GM21576 (cell line): ENCODE measurements at regions not wholly inside any gene's neighbourhood (a gene's known extent, or its start where the extent isn't known, plus 50 kb on each side); places are given as distances from the start of the nearest gene placed in this dataset.
A peak's percentile ranks its signal among the peaks of the same experiment; 100 is the strongest.

Experiments
- ATAC-seq: cut with Tn5 transposase; IDR thresholded peaks from one replicate; pipeline ENCODE4 v1.9.1; 2021; ENCODE audit warnings: mild to moderate bottlenecking, moderate library complexity; ENCODE audit not compliant: unreplicated experiment

GRCh38 chr1:68950036-68950435 is 453.2 kb upstream of the DEPDC1 start:
- no peak for ATAC-seq

- ATAC-seq: no peak
These were observed 456.4 kb upstream of the DEPDC1 start for GRCh38 chr1:68953311-68953710.

- no peak for ATAC-seq
These were observed 458.0 kb upstream of the DEPDC1 start for GRCh38 chr1:68954841-68955240.

DNA sequence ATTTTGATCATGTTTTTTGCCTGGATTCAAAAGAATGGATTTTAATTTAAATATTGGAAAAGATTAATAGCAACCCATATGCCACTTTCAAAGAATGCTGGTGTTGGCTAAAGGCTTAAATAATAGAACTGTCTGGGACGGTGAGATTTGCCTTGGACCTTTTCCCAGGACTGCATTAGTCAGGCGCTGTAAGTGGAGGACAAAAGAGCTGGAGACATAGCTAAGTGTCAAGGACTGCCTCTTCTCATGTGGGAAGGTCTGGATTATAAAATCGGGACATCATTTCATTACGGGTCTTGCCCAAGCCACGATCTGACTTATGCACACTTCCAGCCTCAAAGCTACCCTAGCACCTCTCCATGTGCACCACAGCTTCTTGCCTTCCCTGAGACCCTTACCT is 458.5 kb upstream of the DEPDC1 start:
- ATAC-seq: no peak

GRCh38 chr1:68958958-68959357 is 462.1 kb upstream of the DEPDC1 start:
- ATAC-seq: no peak

DNA sequence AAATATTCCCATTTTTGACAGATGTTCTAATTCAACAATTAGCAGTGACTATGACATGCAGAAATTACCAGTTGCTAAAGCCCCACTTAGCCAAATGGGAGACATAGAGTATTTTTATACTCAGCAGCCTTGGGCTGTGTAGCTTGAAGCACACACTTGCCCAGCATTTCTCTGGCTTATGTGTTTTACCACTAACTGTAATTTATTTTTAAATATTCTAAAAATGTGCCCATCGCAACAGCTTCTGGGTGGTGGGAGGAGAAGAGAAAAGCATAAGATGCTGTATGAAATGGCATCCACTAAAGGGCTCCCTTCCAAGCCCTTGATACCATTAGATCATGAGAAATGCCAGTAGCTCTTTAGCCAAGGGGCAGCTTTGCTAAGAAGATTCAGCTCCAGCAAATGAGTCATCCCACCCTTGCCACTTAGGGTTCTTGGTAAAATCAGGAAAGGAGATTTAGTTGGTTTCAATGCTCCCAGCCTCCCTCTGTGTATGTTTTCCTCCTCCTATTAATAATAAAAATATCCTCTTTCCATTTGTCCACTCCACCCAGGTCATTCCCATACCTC is 462.7 kb upstream of the DEPDC1 start:
- no peak for ATAC-seq

DNA sequence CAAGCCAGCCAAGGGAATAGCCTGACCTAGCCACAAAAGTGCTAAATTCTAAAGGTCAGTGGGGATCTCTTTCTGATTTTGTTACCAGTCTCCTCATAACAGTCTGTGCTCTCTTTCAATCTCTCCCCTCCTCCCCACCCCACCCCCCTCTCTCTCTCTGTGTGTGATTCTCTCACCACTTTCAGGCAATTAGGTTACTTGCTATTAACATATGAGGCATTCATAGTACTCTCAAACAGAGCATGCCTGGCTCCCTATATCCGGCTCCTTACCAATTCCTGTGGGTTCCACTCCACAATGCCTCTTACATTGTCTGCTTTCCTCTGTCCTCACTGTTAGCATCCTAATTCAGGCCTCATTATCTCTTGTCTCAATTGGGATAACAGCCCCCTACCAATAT is 464.3 kb upstream of the DEPDC1 start:
- no peak for ATAC-seq

GRCh38 chr1:68963353-68963752 is 466.5 kb upstream of the DEPDC1 start:
- no peak for ATAC-seq

DNA sequence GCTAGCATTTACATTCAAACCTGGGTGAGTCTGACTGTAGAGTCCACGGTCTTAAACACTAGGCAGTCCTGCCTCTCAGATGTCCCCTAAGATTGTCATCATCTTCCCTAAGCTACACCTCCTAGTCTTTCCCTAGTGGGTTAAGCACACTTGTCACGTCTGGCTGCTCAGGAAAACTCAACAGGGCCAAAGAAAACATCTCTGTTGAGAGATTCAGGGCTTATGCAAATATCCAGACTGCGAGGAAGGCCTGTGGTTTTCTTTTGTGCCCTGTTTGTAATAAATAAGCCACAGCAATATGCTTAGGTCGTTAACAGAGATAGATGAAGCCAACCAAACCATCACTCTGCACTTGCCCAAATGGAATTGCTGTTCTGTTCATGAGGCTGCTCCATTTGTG is 472.6 kb upstream of the DEPDC1 start:
- ATAC-seq: no peak

GRCh38 chr1:68970571-68970970 is 473.7 kb upstream of the DEPDC1 start:
- ATAC-seq: no peak

GRCh38 chr1:68973459-68974244 is 476.8 kb upstream of the DEPDC1 start:
- ATAC-seq: no peak

- no peak for ATAC-seq
These were observed 477.6 kb upstream of the DEPDC1 start for GRCh38 chr1:68974447-68974846.

GRCh38 chr1:68975212-68975933 is 478.5 kb upstream of the DEPDC1 start:
- ATAC-seq: no peak

DNA sequence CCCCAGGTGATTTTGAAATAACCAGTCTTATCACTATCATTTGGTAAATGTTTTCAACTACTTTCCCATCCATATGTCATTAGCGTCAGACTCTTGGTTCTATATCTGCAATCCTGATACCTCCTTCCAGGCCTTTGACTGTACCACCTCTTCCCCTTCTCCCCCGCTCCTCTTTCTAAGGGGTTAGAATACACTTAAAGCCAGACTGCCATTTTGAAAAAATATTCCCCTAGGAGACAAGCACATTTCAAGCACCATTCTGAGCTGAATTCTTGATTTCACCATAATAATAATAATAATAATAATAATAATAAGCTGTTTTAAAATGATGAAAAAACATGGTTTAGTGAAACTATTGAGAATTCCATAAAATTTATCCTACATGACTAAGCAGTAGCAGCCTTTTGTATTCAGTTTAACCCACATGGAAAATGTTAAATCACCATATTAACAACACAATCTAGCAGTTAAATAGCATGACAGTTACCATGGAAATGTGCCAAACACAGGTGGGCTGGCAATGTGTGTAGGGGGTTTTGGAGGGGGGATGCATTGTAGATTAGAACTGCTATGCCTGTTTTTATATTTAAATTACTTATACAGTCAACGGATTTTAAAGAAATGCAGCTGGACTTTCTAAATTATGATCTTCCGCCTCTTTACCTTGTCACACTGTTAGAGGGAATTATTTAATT is 480.2 kb upstream of the DEPDC1 start:
- no peak for ATAC-seq

DNA sequence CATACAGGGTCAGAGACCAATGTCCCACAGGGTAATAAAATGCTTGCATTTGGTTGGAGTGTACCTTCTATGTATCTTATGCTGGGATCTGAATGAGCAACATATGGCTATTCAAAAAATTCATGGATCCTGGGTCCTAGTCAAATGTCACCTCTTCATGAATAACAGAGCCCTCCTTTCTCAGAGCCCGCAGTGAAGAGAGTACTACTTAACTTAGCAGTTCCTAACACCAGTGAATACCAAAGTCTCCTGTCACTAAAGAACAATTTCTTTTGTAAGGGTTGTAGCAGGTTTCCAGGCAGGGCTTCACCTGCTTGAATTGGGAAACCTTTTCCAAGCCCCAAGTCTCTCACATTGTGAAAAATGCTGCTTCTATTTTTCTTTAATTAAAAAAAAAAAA is 483.0 kb upstream of the DEPDC1 start:
- no peak for ATAC-seq

DNA sequence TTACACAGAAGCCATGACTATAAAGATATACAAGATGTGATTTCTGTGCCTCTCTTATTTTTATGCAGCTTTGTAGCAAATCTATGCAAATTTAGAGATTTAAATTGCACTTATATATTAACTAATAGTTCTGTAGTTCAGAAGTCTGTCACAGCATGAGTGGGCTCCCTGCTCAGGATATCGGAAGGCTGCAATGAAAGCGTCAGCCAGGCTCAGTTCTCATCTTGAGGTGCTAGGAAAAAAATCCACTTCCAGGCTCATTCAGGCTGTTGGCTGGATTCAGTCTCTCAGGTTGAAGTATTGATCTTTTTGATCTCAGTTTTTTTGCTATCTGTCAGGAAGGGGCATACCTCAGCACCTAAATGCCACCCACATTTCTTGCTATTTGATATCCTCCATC is 487.4 kb upstream of the DEPDC1 start:
- ATAC-seq: no peak

- no peak for ATAC-seq
These were observed 497.2 kb upstream of the DEPDC1 start for GRCh38 chr1:68994096-68994495.

GRCh38 chr1:69016468-69016867 is 519.6 kb upstream of the DEPDC1 start:
- no peak for ATAC-seq

GRCh38 chr1:69029649-69030048 is 532.8 kb upstream of the DEPDC1 start:
- ATAC-seq: no peak

DNA sequence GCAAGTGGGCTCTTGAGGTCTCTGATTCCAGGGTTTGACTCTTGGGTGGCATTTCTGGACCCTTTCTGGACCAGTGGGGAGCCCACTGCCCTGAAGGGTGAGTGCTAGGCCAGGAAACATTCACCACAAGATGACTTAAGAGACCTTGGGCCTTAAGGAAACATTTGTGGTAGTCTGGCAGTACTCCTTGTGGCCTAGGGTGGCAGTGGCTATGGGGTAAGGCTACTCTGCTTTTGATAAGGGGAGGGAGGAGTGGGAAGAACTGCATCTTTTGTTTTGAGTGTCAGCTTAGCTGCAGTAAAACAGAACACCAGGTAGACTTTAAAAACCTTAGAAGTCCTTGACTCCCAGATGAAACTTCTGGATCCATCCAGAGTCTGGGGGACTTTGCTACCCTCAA is 529.3 kb upstream of the LRRC7 start:
- no peak for ATAC-seq

DNA sequence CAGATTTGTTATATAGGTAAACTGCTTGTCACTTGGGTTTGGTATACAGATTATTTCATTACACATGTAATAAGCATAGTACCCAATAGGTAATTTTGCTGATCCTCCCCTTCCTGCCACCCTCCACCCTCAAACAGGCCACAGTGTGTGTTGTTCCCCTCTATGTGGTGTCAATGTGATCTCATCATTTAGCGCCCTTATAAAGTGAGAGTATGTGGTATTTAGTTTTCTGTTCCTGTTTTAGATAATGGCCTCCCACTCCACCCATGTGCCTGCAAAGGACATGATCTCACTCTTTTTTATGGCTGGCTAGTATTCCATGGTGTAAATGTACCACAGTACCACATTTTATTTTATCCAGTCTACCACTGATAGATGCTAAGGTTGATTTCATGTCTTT is 522.1 kb upstream of the LRRC7 start:
- ATAC-seq: no peak

GRCh38 chr1:69055194-69055593 is 512.5 kb upstream of the LRRC7 start:
- ATAC-seq: peak; percentile 55
